Progenitor cell of endocrine pancreas (in vitro differentiated cells): ENCODE measurements at regions not wholly inside any gene's neighbourhood (a gene's known extent, or its start where the extent isn't known, plus 50 kb on each side); places are given as distances from the start of the nearest gene placed in this dataset.
"Not testable (repeated sequence)": the region's sequence is repeated elsewhere in the genome, so short reads cannot be mapped to it uniquely, and the experiment has no call there.

Experiments
- DNase-seq: peaks from one replicate; pipeline ENCODE4 v3.0.0; 2021; ENCODE audit warnings: low spot score; ENCODE audit not compliant: unreplicated experiment
- H3K27ac Mint-ChIP-seq: 2 replicates; pipeline ENCODE4 v1.8.0; 2021; ENCODE audit warnings: mild to moderate bottlenecking, moderate library complexity, mixed read lengths
- H3K27me3 Mint-ChIP-seq: 2 replicates; pipeline ENCODE4 v1.8.0; 2021; ENCODE audit warnings: mixed read lengths
- H3K36me3 Mint-ChIP-seq: 2 replicates; pipeline ENCODE4 v1.8.0; 2022; ENCODE audit warnings: mixed read lengths; ENCODE audit not compliant: insufficient read depth
- H3K4me1 Mint-ChIP-seq: 2 replicates; pipeline ENCODE4 v1.8.0; 2021; ENCODE audit warnings: low read depth, mixed read lengths
- H3K4me3 Mint-ChIP-seq: 2 replicates; pipeline ENCODE4 v1.8.0; 2021; ENCODE audit warnings: low read depth, mild to moderate bottlenecking, moderate library complexity, mixed read lengths
- H3K9me3 Mint-ChIP-seq: 2 replicates; pipeline ENCODE4 v1.8.0; 2021; ENCODE audit warnings: low read depth, mixed read lengths
- TF ChIP-seq, protein P1 (sequence below): fragments of 200-600 bp; sonication (generic); IDR thresholded peaks from one replicate; pipeline ENCODE4 v1.5.0; 2021; ENCODE audit warnings: antibody characterized with exemption, mild to moderate bottlenecking; ENCODE audit not compliant: unreplicated experiment

DNA sequence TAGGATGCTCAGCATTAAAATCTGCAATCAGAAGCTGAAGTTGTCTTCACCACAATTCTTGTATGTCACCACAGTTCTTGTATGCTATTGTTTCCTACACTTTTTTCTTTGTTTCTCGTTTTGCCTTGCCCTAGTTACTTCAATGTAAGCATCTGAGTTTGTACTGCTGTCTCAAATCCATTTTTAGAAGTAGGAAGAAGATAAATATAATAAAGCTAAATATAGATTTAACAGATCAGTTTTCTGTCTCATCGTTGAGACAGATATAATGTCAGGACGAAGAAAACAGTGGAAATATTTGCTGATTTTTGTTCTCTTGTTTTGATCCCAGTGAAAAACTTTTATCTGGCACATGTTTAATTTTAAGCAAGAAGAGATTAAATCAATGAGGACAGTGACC is 318.0 kb downstream of the QKI start:
- no peaks in the 10 kb centered on the region for H3K36me3 Mint-ChIP-seq
- no peaks in the 10 kb centered on the region for H3K4me1 Mint-ChIP-seq
- no peak overlapping the region for H3K4me3 Mint-ChIP-seq

DNA sequence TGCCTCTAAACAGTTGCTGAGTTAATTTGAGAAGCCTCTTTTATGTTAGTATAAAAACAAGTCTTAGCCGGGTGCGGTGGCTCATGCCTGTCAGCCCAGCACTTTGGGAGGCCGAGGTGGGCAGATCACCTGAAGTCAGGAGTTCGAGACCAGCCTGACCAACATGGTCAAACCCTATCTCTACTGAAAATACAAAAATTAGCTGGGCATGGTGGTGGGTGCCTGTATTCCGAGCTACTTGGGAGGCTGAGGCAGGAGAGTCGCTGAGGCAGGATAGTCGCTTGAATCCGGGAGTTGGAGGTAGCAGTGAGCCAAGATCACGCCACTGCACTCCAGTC is 317.5 kb downstream of the QKI start:
- not testable (repeated sequence) for H3K4me3 Mint-ChIP-seq, DNase-seq, H3K27ac Mint-ChIP-seq

More for the DNA sequence above, 318.0 kb downstream of the QKI start:
- TF ChIP-seq, protein P1, sequence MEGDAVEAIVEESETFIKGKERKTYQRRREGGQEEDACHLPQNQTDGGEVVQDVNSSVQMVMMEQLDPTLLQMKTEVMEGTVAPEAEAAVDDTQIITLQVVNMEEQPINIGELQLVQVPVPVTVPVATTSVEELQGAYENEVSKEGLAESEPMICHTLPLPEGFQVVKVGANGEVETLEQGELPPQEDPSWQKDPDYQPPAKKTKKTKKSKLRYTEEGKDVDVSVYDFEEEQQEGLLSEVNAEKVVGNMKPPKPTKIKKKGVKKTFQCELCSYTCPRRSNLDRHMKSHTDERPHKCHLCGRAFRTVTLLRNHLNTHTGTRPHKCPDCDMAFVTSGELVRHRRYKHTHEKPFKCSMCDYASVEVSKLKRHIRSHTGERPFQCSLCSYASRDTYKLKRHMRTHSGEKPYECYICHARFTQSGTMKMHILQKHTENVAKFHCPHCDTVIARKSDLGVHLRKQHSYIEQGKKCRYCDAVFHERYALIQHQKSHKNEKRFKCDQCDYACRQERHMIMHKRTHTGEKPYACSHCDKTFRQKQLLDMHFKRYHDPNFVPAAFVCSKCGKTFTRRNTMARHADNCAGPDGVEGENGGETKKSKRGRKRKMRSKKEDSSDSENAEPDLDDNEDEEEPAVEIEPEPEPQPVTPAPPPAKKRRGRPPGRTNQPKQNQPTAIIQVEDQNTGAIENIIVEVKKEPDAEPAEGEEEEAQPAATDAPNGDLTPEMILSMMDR = no peak
- DNase-seq = no peak
- Mint-ChIP-seq H3K27ac (no peak overlapping the region), H3K9me3 (no peaks in the 10 kb centered on the region), H3K27me3 (peaks cover 58% of the 10 kb centered on the region)

DNA sequence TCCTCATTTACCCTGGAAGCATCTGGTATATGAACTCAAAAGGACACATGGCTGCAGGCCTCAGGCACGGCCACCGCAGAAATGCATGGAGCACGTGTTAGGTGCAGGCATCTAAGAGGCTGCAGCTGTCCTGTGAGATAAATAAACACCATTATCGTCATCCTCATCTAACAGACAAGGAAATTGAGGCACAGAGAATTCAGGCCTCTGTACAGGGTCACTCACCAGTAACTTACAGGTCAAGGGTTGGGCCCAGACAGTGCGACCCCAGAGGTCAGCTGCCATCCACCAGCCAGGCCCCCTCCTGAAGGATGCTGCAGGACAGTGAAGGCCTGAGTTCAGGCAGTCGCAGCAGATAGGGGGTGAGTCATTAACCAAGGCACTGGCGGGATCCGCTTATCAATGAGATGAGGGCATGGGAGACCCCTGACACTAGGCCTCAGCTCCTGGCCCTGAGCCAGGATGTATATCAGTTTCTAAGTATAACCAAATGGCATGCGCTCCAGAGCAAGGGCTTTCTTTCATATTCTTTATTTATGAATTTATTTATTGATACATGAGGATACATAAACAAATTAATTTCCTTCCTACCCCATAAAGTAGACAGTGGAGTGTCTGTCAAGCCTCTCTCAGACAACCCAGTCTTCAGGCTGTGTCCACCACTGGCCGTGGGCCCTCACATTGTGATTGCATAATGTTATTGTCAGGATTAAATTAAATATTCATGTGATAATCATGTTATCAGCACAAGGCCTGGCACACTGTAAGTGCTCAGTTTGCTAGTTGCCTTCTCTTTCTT is 316.9 kb downstream of the QKI start:
- H3K27me3 Mint-ChIP-seq = peaks cover 54% of the 10 kb centered on the region
- no peaks in the 10 kb centered on the region for H3K36me3 Mint-ChIP-seq
- TF ChIP-seq, protein P1 = no peak
- DNase-seq = no peak
- no peaks in the 10 kb centered on the region for H3K4me1 Mint-ChIP-seq
- no peak overlapping the region for H3K27ac Mint-ChIP-seq
- no peaks in the 10 kb centered on the region for H3K9me3 Mint-ChIP-seq
- no peak overlapping the region for H3K4me3 Mint-ChIP-seq

More for the DNA sequence above, 317.5 kb downstream of the QKI start:
- H3K27me3 Mint-ChIP-seq = peaks cover 60% of the 10 kb centered on the region
- not testable (repeated sequence) for H3K36me3 Mint-ChIP-seq, H3K9me3 Mint-ChIP-seq, H3K4me1 Mint-ChIP-seq

DNA sequence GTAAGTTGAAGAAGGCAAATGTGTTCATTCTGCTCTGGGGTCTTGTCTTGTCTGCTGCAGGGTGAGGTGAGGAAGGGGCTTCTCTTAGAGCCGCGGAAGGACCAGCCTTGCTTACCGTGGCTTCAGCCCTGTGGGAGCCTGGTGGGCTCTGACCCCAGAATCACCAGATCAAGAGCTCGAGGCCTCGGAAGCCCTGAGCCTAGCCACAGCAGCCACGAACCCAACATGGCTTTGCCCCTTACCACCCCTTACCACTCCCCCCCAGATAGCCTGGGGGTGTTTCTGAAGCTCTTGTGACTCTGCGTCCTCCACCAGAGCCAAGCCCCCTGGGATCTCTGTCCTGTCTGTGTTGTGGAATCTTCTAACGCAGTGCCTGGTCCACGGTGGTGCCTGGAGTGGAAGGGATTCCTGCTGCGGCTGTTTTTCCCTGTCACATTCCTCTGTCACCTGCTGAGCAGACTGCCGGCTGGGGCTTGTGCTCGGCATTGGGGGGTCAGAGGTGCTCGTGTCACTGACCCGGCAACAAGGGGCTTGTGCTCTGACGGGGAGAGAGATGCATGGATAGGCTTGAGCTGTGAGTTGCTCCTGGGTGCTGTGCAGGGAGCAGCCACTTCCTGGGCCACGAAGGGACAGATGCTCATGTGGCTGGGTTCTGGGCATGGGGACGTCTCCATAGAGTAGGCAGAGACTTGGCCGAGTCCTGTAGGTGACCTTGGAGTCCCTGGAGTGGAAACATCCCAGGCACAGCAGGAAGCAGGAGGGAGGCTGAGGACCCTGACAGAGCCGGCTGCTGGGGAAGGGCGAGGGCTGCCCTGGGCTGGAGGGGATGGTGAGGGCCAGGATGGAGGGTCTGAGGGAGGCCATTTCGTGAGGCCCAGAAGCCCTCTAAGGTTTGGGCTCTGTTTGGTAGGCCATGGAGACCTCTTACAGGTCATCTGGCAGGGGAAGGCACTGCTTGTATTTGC is 316.0 kb downstream of the QKI start:
- Mint-ChIP-seq H3K4me1 (no peaks in the 10 kb centered on the region), H3K4me3 (no peak overlapping the region), H3K27ac (no peak overlapping the region), H3K36me3 (no peaks in the 10 kb centered on the region), H3K9me3 (no peaks in the 10 kb centered on the region), H3K27me3 (peaks cover 47% of the 10 kb centered on the region)
- TF ChIP-seq, protein P1 = no peak
- no peak for DNase-seq

DNA sequence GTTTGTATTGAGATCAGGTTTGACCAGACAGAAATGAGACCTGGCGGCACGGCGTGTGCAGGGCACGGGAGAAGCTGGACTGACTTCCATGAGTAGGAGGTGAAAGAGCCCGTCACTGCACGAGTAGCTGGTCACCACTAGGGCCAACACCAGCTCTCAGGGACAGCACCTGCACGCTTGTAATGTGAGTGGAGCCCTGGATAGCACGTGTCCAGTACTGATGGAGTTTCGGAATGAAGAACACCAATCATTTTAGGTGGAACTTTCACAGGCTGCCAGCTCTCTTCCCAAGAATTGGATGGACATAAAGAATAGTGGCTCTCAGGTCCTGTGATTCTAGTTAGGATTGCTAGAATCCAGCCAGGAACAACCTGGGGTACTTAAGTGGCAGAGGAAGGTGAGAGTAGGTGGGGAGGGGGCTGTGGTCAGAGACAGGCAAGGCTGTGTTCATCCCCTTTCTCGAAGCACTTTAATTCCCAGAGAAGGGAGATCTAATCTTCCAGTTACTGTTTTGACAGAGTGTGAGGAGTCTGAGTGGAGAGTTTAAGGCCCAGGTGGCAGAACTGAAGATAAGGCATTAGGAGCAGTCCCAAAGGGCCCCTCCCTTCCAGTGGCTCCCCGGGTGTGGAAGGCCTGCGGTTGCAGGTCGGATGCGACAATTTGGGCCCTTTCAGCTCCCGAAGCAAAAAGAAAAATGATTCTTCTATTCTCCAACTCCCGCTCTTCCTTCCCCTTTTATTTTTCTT is 314.8 kb downstream of the QKI start:
- H3K36me3 Mint-ChIP-seq = no peaks in the 10 kb centered on the region
- H3K4me1 Mint-ChIP-seq = no peaks in the 10 kb centered on the region
- peaks cover 48% of the 10 kb centered on the region for H3K27me3 Mint-ChIP-seq
- TF ChIP-seq, protein P1 = no peak
- no peak overlapping the region for H3K4me3 Mint-ChIP-seq
- H3K27ac Mint-ChIP-seq = no peak overlapping the region
- no peaks in the 10 kb centered on the region for H3K9me3 Mint-ChIP-seq
- no peak for DNase-seq
